Transverse colon (tissue), 4 donors: ENCODE measurements at regions not wholly inside any gene's neighbourhood (a gene's known extent, or its start where the extent isn't known, plus 50 kb on each side); places are given as distances from the start of the nearest gene placed in this dataset.

Source experiments
- DNase-seq: peaks from one replicate; pipeline ENCODE4 v3.0.0-alpha.2; 2019
- H3K27ac ChIP-seq, 4 donors: fragments of 200-600 bp; sonication (generic); 2 replicates each; pipeline ENCODE4 v1.5.1; 2016 to 2018; ENCODE audit warnings: inconsistent platforms in 4 of 4
- H3K27me3 ChIP-seq: fragments of 200-600 bp; sonication (generic); 2 replicates; pipeline ENCODE4 v1.5.1; 2017; ENCODE audit warnings: inconsistent platforms
- H3K36me3 ChIP-seq, 4 donors: fragments of 200-600 bp; sonication (generic); 2 replicates each; pipeline ENCODE4 v1.5.1; 2017 to 2019; ENCODE audit warnings: inconsistent platforms in 4 of 4
- H3K4me1 ChIP-seq, 4 donors: fragments of 200-600 bp; sonication (generic); 2 replicates each; pipeline ENCODE4 v1.5.1; 2017 to 2020; ENCODE audit warnings: inconsistent platforms in 4 of 4
- H3K4me3 ChIP-seq, 4 donors: fragments of 200-600 bp; sonication (generic); 1 replicate in 1 of 4; 2 replicates in 3 of 4; pipeline versions ENCODE4 v1.5.1 to v1.6.1; 2017 to 2019; ENCODE audit warnings: inconsistent platforms in 4 of 4
- H3K9me3 ChIP-seq, 2 donors: fragments of 200-600 bp; sonication (generic); 2 replicates each; pipeline ENCODE4 v1.5.1; 2017 to 2019; ENCODE audit warnings: inconsistent platforms in 2 of 2
- EP300 ChIP-seq: sonication (generic); formaldehyde crosslinking; IDR thresholded peaks from one replicate; pipeline ENCODE4 v1.6.1; 2017; ENCODE audit warnings: antibody characterized with exemption, low read depth
- POLR2A ChIP-seq: fragments of 450-650 bp; IDR thresholded peaks from one replicate; pipeline ENCODE4 v1.6.1; 2016; ENCODE audit warnings: antibody characterized with exemption, mild to moderate bottlenecking, moderate library complexity
- POLR2AphosphoS5 ChIP-seq, 3 donors: sonication (generic); formaldehyde crosslinking; IDR thresholded peaks; one replicate each; pipeline ENCODE4 v1.6.1; 2016; ENCODE audit warnings: antibody characterized with exemption in 3 of 3
- WGBS, 2 donors: methylation state at CpG; one replicate each; pipeline ENCODE4 v1.1.5; 2018; ENCODE audit warnings: low coverage in 1 of 2; 5-methylcytosine and 5-hydroxymethylcytosine counted together
- in situ Hi-C, 4 donors: fragments of 200-750 bp; cut with MboI; loops; one replicate each; pipeline versions ENCODE4 v1.15.0 to v1.15.1; 2017; ENCODE audit warnings: low sequenced_read_pairs in 3 of 4, low pct_ligation_motif_present in 1 of 4, low pct_unique_long_range_greater_than_20kb in 1 of 4
- intact Hi-C: fragments of 100-400 bp; cut with DNase I; formaldehyde crosslinking; loops from one replicate; pipeline ENCODE4 v1.15.1; 2023; ENCODE audit warnings: low total_unique reads
- TF ChIP-seq, protein P1 (sequence below), 5 experiments: fragments of 200-600 bp in 3 of 5; fragments of 450-650 bp in 2 of 5; sonication (generic) in 3 of 5; IDR thresholded peaks; 1 replicate in 2 of 5; 2 replicates in 3 of 5; pipeline ENCODE4 v1.5.1; 2016 to 2017; ENCODE audit warnings: antibody characterized with exemption in 5 of 5, inconsistent platforms in 3 of 5, mild to moderate bottlenecking in 2 of 5, moderate library complexity in 1 of 5

GRCh38 chr5:2221450-2221849, 338.7 kb upstream of the IRX4 start:
- TF ChIP-seq EP300: no peak
- TF ChIP-seq POLR2AphosphoS5 (IDR thresholded peaks at IDR 0.05): no peak
- TF ChIP-seq, protein P1, sequence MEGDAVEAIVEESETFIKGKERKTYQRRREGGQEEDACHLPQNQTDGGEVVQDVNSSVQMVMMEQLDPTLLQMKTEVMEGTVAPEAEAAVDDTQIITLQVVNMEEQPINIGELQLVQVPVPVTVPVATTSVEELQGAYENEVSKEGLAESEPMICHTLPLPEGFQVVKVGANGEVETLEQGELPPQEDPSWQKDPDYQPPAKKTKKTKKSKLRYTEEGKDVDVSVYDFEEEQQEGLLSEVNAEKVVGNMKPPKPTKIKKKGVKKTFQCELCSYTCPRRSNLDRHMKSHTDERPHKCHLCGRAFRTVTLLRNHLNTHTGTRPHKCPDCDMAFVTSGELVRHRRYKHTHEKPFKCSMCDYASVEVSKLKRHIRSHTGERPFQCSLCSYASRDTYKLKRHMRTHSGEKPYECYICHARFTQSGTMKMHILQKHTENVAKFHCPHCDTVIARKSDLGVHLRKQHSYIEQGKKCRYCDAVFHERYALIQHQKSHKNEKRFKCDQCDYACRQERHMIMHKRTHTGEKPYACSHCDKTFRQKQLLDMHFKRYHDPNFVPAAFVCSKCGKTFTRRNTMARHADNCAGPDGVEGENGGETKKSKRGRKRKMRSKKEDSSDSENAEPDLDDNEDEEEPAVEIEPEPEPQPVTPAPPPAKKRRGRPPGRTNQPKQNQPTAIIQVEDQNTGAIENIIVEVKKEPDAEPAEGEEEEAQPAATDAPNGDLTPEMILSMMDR (IDR thresholded peaks at IDR 0.05): no peak
- TF ChIP-seq POLR2A: no peak
- intact Hi-C loops: no loop called here
- Histone ChIP-seq H3K27me3 (no peaks in the 10 kb centered on the region), H3K4me1 (no peaks in the 10 kb centered on the region), H3K36me3 (no peaks in the 10 kb centered on the region), H3K4me3 (no peak overlapping the region), H3K27ac (no peak overlapping the region), H3K9me3 (no peaks in the 10 kb centered on the region)
- in situ Hi-C loops: no loop called here
- 64% methylated on average over 5 of the region's 5 CpGs; no CpG with 5 or more reads in 1 of the 2 donors for WGBS, 2 donors
- no peak for DNase-seq

GRCh38 chr5:2220741-2221140, 338.0 kb upstream of the IRX4 start:
- H3K4me1 ChIP-seq: no peaks in the 10 kb centered on the region
- in situ Hi-C loops: no loop called here
- no peaks in the 10 kb centered on the region for H3K27me3 ChIP-seq
- DNase-seq: no peak
- TF ChIP-seq POLR2AphosphoS5 (IDR thresholded peaks at IDR 0.05) (no peak), POLR2A (no peak), EP300 (no peak)
- TF ChIP-seq, protein P1 (IDR thresholded peaks at IDR 0.05): no peak
- 90% methylated on average over 7 of the region's 7 CpGs; no CpG with 5 or more reads in 1 of the 2 donors for WGBS, 2 donors
- H3K27ac ChIP-seq: no peak overlapping the region
- intact Hi-C loops: no loop called here
- H3K4me3 ChIP-seq: no peak overlapping the region
- no peaks in the 10 kb centered on the region for H3K9me3 ChIP-seq
- no peaks in the 10 kb centered on the region for H3K36me3 ChIP-seq

DNA sequence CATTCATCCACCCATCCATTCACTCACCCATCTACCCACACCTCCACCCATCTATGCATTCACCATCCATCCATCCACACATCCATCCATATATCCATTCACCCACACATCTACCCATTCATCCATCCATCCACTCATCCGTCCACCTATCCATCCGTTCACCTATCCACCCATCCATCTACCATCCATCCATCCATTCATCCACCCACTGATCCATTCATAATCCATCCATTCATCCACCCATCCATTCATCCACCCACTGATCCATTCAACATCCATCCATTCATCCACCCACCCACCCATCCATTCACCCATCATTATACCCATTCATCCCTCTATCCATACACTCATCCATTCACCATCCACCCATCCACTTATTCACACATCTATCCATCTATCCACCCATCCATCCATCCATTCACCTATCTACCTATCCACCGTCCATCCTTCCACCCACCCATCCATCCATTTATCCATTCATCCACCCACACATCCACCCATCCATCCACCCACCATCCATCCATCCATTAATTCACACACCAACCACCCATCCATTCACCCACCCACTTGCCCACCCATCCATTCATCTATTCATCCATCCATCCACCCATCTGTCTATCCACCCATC, 336.5 kb upstream of the IRX4 start:
- H3K27me3 ChIP-seq: no peaks in the 10 kb centered on the region
- intact Hi-C loops: loop anchor here (10.0 kb wide), 1 partner anchor 166 kb away; no protein-coding TSS in a partner anchor
- in situ Hi-C loops: no loop called here
- TF ChIP-seq EP300: no peak
- TF ChIP-seq, protein P1 (IDR thresholded peaks at IDR 0.05): no peak
- no peak for TF ChIP-seq POLR2A
- no peak for TF ChIP-seq POLR2AphosphoS5 (IDR thresholded peaks at IDR 0.05)
- no peak overlapping the region for H3K27ac ChIP-seq
- no peaks in the 10 kb centered on the region for H3K4me1 ChIP-seq
- DNase-seq: no peak
- no peaks in the 10 kb centered on the region for H3K9me3 ChIP-seq
- H3K4me3 ChIP-seq: no peak overlapping the region
- H3K36me3 ChIP-seq: no peaks in the 10 kb centered on the region
- WGBS, 2 donors: 93% methylated on average over 3 of the region's 3 CpGs

GRCh38 chr5:2217219-2217618, 334.5 kb upstream of the IRX4 start:
- DNase-seq: no peak
- TF ChIP-seq EP300: no peak
- Histone ChIP-seq H3K36me3 (no peaks in the 10 kb centered on the region), H3K4me3 (no peak overlapping the region), H3K4me1 (no peaks in the 10 kb centered on the region), H3K27me3 (no peaks in the 10 kb centered on the region), H3K27ac (no peak overlapping the region), H3K9me3 (no peaks in the 10 kb centered on the region)
- intact Hi-C loops: loop anchor here (10.0 kb wide), 1 partner anchor 168 kb away; no protein-coding TSS in a partner anchor
- in situ Hi-C loops: no loop called here
- 66 to 80% methylated on average over 1 to 4 of the region's 4 CpGs for WGBS, 2 donors
